ENCODE measurements at regions not wholly inside any gene's neighbourhood (a gene's known extent, or its start where the extent isn't known, plus 50 kb on each side); places are given as distances from the start of the nearest gene placed in this dataset.

DNA sequence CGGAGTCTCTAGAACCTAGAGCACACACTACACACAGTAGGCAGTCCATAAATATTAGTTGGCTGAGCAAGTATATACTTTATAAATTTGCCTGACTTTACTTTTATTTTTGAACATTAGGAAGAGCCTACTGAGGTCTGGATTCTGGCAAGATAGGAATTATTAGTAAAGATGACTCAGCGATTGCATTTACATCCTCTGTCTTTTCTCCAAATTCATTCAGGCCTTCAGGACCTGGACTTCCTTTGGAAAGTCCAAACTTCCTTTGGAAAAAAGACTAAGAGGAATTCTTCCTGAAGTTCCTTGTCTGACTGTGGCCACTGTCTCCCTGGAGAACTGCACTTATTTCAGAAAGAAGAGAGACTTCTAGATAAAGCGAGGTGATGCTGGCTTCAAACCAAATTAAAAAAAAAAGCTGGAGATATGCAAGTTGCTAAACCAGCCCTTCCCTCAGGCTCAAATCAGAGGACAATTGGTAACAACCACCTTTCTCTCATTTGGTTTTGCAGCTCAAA lies 251.3 kb downstream of the GAS1 start:
- Histone ChIP-seq H3K4me1 (peaks cover 2 to 30% (median 16%) of the 10 kb centered on the region in 9 donors), H3K27me3 (no peaks in the 10 kb centered on the region), H3K9me3 (peaks cover 0 to 3% (median 0%) of the 10 kb centered on the region in 11 donors), H3K27ac (peak overlapping the region in 3 of 10 donors; percentile 6 to 43 (median 42)), H3K36me3 (no peaks in the 10 kb centered on the region), H3K4me3 (no peak overlapping the region)
- TF ChIP-seq, protein P1, sequence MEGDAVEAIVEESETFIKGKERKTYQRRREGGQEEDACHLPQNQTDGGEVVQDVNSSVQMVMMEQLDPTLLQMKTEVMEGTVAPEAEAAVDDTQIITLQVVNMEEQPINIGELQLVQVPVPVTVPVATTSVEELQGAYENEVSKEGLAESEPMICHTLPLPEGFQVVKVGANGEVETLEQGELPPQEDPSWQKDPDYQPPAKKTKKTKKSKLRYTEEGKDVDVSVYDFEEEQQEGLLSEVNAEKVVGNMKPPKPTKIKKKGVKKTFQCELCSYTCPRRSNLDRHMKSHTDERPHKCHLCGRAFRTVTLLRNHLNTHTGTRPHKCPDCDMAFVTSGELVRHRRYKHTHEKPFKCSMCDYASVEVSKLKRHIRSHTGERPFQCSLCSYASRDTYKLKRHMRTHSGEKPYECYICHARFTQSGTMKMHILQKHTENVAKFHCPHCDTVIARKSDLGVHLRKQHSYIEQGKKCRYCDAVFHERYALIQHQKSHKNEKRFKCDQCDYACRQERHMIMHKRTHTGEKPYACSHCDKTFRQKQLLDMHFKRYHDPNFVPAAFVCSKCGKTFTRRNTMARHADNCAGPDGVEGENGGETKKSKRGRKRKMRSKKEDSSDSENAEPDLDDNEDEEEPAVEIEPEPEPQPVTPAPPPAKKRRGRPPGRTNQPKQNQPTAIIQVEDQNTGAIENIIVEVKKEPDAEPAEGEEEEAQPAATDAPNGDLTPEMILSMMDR (IDR thresholded peaks at IDR 0.05) = no peak
- WGBS, 2 donors = 46 to 54% methylated on average over 3 of the region's 3 CpGs
- peak in 1 of 8 donors; percentile 37 for ATAC-seq
- intact Hi-C loops (cut with DNase I) = no loop called here
- DNase-seq = no peak

GRCh38 chr9:86690034-86690433 lies 257.3 kb downstream of the GAS1 start:
- Histone ChIP-seq H3K27ac (no peak overlapping the region), H3K36me3 (no peaks in the 10 kb centered on the region), H3K4me1 (no peaks in the 10 kb centered on the region), H3K27me3 (peaks cover 0 to 9% (median 0%) of the 10 kb centered on the region in 7 donors), H3K9me3 (peaks cover 0 to 3% (median 0%) of the 10 kb centered on the region in 11 donors), H3K4me3 (no peak overlapping the region)
- no peak for ATAC-seq
- intact Hi-C loops (cut with DNase I) = no loop called here
- TF ChIP-seq, protein P1 (IDR thresholded peaks at IDR 0.05) = no peak
- no peak for DNase-seq

- ATAC-seq (no peak), DNase-seq (no peak)
- H3K9me3 ChIP-seq = peaks cover 0 to 3% (median 0%) of the 10 kb centered on the region in 11 donors
- H3K27ac ChIP-seq = no peak overlapping the region
- peaks cover 0 to 9% (median 0%) of the 10 kb centered on the region in 7 donors for H3K27me3 ChIP-seq
- H3K4me3 ChIP-seq = no peak overlapping the region
- H3K4me1 ChIP-seq = no peaks in the 10 kb centered on the region
- TF ChIP-seq, protein P1 (IDR thresholded peaks at IDR 0.05) = no peak
- intact Hi-C loops (cut with DNase I) = no loop called here
- WGBS, 2 donors = 77 to 82% methylated on average over 3 of the region's 3 CpGs
- H3K36me3 ChIP-seq = no peaks in the 10 kb centered on the region
These were observed 259.5 kb downstream of the GAS1 start for GRCh38 chr9:86687788-86688187.

GRCh38 chr9:86685556-86685955 lies 261.8 kb downstream of the GAS1 start:
- Histone ChIP-seq H3K4me3 (no peak overlapping the region), H3K4me1 (no peaks in the 10 kb centered on the region), H3K9me3 (no peaks in the 10 kb centered on the region), H3K27ac (no peak overlapping the region), H3K36me3 (no peaks in the 10 kb centered on the region), H3K27me3 (peaks cover 0 to 9% (median 0%) of the 10 kb centered on the region in 7 donors)
- WGBS, 2 donors = 73 to 90% methylated on average over 3 of the region's 3 CpGs
- no peak for ATAC-seq
- TF ChIP-seq, protein P1 (IDR thresholded peaks at IDR 0.05) = no peak
- no peak for DNase-seq
- intact Hi-C loops (cut with DNase I) = no loop called here

Data from heart right ventricle (tissue), 16 donors.